Upper lobe of right lung (tissue), 1 donor: ENCODE measurements at regions not wholly inside any gene's neighbourhood (a gene's known extent, or its start where the extent isn't known, plus 50 kb on each side); places are given as distances from the start of the nearest gene placed in this dataset.

Experiments
- ATAC-seq: fragments of 200-7000 bp; cut with Tn5 transposase; one replicate; pipeline ENCODE4 v1.9.1; 2020; ENCODE audit warnings: mild to moderate bottlenecking, moderate library complexity
- DNase-seq: peaks from one replicate; pipeline ENCODE4 v3.0.0-alpha.2; 2020
- H3K27ac ChIP-seq: fragments of 200-600 bp; one replicate; pipeline ENCODE4 v1.8.0; 2022
- H3K27me3 ChIP-seq: fragments of 200-600 bp; one replicate; pipeline ENCODE4 v1.8.0; 2022; ENCODE audit warnings: mild to moderate bottlenecking
- H3K36me3 ChIP-seq: fragments of 200-600 bp; one replicate; pipeline ENCODE4 v1.8.0; 2022
- H3K4me1 ChIP-seq: fragments of 200-600 bp; one replicate; pipeline ENCODE4 v1.8.0; 2022
- H3K4me3 ChIP-seq: fragments of 200-600 bp; one replicate; pipeline ENCODE4 v1.8.0; 2022; ENCODE audit warnings: mild to moderate bottlenecking
- H3K9me3 ChIP-seq: fragments of 200-600 bp; one replicate; pipeline ENCODE4 v1.8.0; 2022
- CTCF ChIP-seq: fragments of 200-600 bp; IDR thresholded peaks from one replicate; pipeline ENCODE4 v1.8.0; 2022; ENCODE audit warnings: antibody characterized with exemption
- intact Hi-C: fragments of 100-400 bp; cut with DNase I; formaldehyde crosslinking; loops from one replicate; pipeline ENCODE4 v1.11.0; 2022
- donor health status: DM: no; HTN: yes; CAD: no; lungs with severe emphysema.

GRCh38 chr2:240246173-240246820 is 105.8 kb upstream of the OTOS start:
- no peak overlapping the region for H3K4me3 ChIP-seq
- H3K36me3 ChIP-seq, result no peaks in the 10 kb centered on the region
- TF ChIP-seq CTCF, result no peak
- H3K4me1 ChIP-seq, result peaks cover 8% of the 10 kb centered on the region
- no peaks in the 10 kb centered on the region for H3K27me3 ChIP-seq
- H3K27ac ChIP-seq, result no peak overlapping the region
- no peaks in the 10 kb centered on the region for H3K9me3 ChIP-seq
- no peak for ATAC-seq
- intact Hi-C loops, result no loop called here
- no peak for DNase-seq

- H3K27ac ChIP-seq, result no peak overlapping the region
- TF ChIP-seq CTCF, result no peak
- ATAC-seq, result no peak
- no peak overlapping the region for H3K4me3 ChIP-seq
- DNase-seq, result no peak
- H3K4me1 ChIP-seq, result peaks cover 15% of the 10 kb centered on the region
- H3K9me3 ChIP-seq, result no peaks in the 10 kb centered on the region
- intact Hi-C loops, result no loop called here
- no peaks in the 10 kb centered on the region for H3K36me3 ChIP-seq
- no peaks in the 10 kb centered on the region for H3K27me3 ChIP-seq
Observed at GRCh38 chr2:240247241-240247867, 106.9 kb upstream of the OTOS start.

GRCh38 chr2:240247868-240248720 is 107.6 kb upstream of the OTOS start:
- Histone ChIP-seq H3K27ac (no peak overlapping the region), H3K9me3 (no peaks in the 10 kb centered on the region), H3K27me3 (no peaks in the 10 kb centered on the region), H3K4me1 (peaks cover 15% of the 10 kb centered on the region), H3K36me3 (no peaks in the 10 kb centered on the region), H3K4me3 (no peak overlapping the region)
- no peak for TF ChIP-seq CTCF
- DNase-seq (no peak), ATAC-seq (no peak)
- intact Hi-C loops, result no loop called here

GRCh38 chr2:240248721-240249422 is 108.4 kb upstream of the OTOS start:
- no peak overlapping the region for H3K4me3 ChIP-seq
- ATAC-seq, result no peak
- no peak for DNase-seq
- peaks cover 15% of the 10 kb centered on the region for H3K4me1 ChIP-seq
- no peaks in the 10 kb centered on the region for H3K27me3 ChIP-seq
- no peaks in the 10 kb centered on the region for H3K9me3 ChIP-seq
- no peak overlapping the region for H3K27ac ChIP-seq
- intact Hi-C loops, result no loop called here
- no peaks in the 10 kb centered on the region for H3K36me3 ChIP-seq
- no peak for TF ChIP-seq CTCF

GRCh38 chr2:240249423-240250149 is 109.1 kb upstream of the OTOS start:
- Histone ChIP-seq H3K9me3 (no peaks in the 10 kb centered on the region), H3K27ac (no peak overlapping the region), H3K4me3 (no peak overlapping the region), H3K4me1 (peaks cover 15% of the 10 kb centered on the region), H3K36me3 (no peaks in the 10 kb centered on the region), H3K27me3 (no peaks in the 10 kb centered on the region)
- DNase-seq, result peak; percentile 64
- ATAC-seq, result no peak
- no peak for TF ChIP-seq CTCF
- intact Hi-C loops, result no loop called here
